H1 (cell line): ENCODE measurements at regions not wholly inside any gene's neighbourhood (a gene's known extent, or its start where the extent isn't known, plus 50 kb on each side); places are given as distances from the start of the nearest gene placed in this dataset.

Source experiments
- CHD1 ChIP-seq: IDR thresholded peaks from 2 replicates; pipeline ENCODE4 v1.6.1; 2012; ENCODE audit warnings: low read depth, low read length, improper control_type of control experiment
- GTF2F1 ChIP-seq: IDR thresholded peaks from 2 replicates; pipeline ENCODE4 v1.6.1; 2012; ENCODE audit warnings: low read depth, low read length, improper control_type of control experiment, borderline replicate concordance
- TCF12 ChIP-seq: IDR thresholded peaks from 2 replicates; pipeline ENCODE4 v1.6.1; 2011; ENCODE audit warnings: low read depth, mild to moderate bottlenecking, low read length
- TF ChIP-seq, protein P1 (sequence below): IDR thresholded peaks from 2 replicates; pipeline ENCODE4 v1.6.1; 2012; ENCODE audit warnings: low read length, inconsistent platforms

GRCh38 chrX:67346667-67347066 lies 197.2 kb upstream of the AR start (continued):
- TF ChIP-seq, protein P1, sequence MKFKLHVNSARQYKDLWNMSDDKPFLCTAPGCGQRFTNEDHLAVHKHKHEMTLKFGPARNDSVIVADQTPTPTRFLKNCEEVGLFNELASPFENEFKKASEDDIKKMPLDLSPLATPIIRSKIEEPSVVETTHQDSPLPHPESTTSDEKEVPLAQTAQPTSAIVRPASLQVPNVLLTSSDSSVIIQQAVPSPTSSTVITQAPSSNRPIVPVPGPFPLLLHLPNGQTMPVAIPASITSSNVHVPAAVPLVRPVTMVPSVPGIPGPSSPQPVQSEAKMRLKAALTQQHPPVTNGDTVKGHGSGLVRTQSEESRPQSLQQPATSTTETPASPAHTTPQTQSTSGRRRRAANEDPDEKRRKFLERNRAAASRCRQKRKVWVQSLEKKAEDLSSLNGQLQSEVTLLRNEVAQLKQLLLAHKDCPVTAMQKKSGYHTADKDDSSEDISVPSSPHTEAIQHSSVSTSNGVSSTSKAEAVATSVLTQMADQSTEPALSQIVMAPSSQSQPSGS: no peak
- TF ChIP-seq CHD1: no peak
- TF ChIP-seq GTF2F1: no peak
- TF ChIP-seq TCF12: no peak
